Lower leg skin (tissue), 4 donors: ENCODE measurements at regions not wholly inside any gene's neighbourhood (a gene's known extent, or its start where the extent isn't known, plus 50 kb on each side); places are given as distances from the start of the nearest gene placed in this dataset.

Source experiments
- DNase-seq, 2 donors: peaks; one replicate each; pipeline ENCODE4 v3.0.0-alpha.2; 2019; ENCODE audit warnings: low spot score in 2 of 2
- H3K4me3 ChIP-seq: fragments of 200-600 bp; sonication (generic); 2 replicates; pipeline ENCODE4 v1.5.1; 2017; ENCODE audit warnings: mild to moderate bottlenecking, low read depth; ENCODE audit not compliant: poor library complexity, severe bottlenecking
- POLR2A ChIP-seq, 2 donors: fragments of 450-650 bp; IDR thresholded peaks; one replicate each; pipeline ENCODE4 v1.6.1; 2016 to 2017; ENCODE audit warnings: antibody characterized with exemption in 2 of 2, mild to moderate bottlenecking in 1 of 2, moderate library complexity in 1 of 2
- WGBS, 2 donors: methylation state at CpG; one replicate each; pipeline ENCODE4 v1.1.5; 2018; 5-methylcytosine and 5-hydroxymethylcytosine counted together
- intact Hi-C: fragments of 100-400 bp; cut with DNase I; formaldehyde crosslinking; loops from one replicate; pipeline ENCODE4 v1.15.0; 2023; ENCODE audit warnings: low total_unique reads
- TF ChIP-seq, protein P1 (sequence below), 3 donors: fragments of 450-650 bp; IDR thresholded peaks; one replicate each; pipeline ENCODE4 v1.5.1; 2016; ENCODE audit warnings: antibody characterized with exemption in 3 of 3, mild to moderate bottlenecking in 3 of 3, moderate library complexity in 2 of 3

DNA sequence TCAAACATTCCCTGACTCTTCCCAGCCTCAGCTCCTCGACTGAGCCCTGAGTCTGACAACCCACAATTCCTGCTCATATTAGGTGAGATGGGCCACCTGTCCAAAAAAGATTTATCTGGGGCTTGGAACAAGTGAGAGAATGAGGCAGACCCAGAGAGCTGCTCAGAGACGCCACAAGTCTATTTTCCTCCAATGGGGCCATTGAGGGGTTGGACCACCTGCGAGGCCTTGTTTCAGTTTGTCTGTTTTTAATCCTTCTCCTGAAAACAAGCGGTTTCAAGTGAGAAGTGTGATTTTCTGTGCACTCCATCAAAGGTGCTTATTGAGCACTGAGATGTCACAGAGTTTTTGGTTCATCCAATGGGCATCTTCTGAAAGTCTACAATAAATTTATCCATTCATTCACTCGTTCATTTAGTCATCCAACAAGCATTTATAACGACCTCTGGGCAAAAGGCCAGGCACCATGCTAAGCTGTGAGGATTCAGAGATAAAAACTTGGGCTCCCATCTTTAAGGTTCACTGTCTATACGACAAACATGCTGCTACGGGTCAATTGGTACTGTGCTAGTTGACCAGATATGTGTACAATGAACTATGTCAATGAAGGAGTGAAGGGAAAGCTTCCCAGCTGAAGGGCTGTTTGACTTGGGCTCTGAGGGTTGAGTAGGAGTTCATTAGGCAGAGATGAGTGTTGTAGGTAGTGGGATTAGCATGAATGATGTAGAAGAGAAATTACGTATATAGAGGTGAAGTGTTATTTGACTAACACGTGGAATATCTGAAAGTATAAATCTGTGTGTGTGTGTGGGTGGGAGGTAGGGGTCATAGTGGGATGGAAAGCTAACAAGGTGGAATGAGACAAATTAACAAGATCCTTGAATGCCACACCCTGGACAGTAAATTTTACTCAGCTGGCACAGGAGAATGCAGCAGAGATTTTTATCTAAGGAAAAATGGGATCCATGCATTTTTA lies 168.9 kb downstream of the MIAT start:
- WGBS, 2 donors = 73 to 78% methylated on average over 10 of the region's 10 CpGs
- TF ChIP-seq, protein P1, sequence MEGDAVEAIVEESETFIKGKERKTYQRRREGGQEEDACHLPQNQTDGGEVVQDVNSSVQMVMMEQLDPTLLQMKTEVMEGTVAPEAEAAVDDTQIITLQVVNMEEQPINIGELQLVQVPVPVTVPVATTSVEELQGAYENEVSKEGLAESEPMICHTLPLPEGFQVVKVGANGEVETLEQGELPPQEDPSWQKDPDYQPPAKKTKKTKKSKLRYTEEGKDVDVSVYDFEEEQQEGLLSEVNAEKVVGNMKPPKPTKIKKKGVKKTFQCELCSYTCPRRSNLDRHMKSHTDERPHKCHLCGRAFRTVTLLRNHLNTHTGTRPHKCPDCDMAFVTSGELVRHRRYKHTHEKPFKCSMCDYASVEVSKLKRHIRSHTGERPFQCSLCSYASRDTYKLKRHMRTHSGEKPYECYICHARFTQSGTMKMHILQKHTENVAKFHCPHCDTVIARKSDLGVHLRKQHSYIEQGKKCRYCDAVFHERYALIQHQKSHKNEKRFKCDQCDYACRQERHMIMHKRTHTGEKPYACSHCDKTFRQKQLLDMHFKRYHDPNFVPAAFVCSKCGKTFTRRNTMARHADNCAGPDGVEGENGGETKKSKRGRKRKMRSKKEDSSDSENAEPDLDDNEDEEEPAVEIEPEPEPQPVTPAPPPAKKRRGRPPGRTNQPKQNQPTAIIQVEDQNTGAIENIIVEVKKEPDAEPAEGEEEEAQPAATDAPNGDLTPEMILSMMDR (IDR thresholded peaks at IDR 0.05) = no peak
- TF ChIP-seq POLR2A (IDR thresholded peaks at IDR 0.05) = no peak
- intact Hi-C loops = no loop called here
- no peak overlapping the region for H3K4me3 ChIP-seq
- DNase-seq = no peak

DNA sequence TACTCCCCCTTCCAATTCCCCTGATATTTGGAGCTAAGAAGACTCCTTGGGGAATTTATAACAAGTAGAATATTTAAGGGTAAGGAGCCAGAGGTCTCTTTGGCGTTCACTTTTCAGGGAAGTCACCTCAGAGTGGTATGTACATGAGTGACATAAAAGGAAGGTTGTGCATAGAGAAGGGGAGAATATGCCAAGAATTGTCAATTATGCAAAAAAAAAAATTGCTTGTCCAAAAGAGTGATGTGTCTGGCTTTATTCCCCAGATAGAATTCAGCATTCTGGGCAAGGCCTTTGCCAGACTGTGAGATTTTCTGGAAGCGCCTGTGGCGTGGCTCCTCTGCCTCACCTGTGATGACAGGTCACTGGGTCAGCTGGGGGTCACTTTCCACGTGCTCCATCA lies 170.2 kb downstream of the MIAT start:
- no peak overlapping the region for H3K4me3 ChIP-seq
- intact Hi-C loops = no loop called here
- no peak for TF ChIP-seq POLR2A (IDR thresholded peaks at IDR 0.05)
- TF ChIP-seq, protein P1 (IDR thresholded peaks at IDR 0.05) = no peak
- WGBS, 2 donors = 64 to 65% methylated on average over 4 of the region's 4 CpGs
- DNase-seq = no peak

DNA sequence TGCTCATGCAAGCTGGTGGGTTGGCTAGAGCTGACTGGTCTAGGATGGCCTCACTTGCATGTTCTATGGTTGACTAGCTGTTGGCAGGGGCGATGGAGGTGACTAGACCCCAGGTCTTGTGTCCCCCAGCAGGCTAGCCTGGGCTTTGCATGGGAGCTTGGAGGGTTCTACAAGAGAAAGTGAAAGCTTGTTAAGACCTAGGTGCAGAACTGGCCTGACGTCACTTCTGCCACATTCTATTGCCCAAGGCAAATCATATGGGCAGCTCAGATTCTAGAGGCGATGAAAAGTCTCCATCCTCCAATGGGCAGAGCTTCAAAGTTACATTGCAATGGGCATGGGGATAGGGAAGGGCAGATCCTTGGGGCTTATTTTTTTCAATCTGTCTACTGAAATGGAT lies 170.9 kb downstream of the MIAT start:
- intact Hi-C loops = no loop called here

DNA sequence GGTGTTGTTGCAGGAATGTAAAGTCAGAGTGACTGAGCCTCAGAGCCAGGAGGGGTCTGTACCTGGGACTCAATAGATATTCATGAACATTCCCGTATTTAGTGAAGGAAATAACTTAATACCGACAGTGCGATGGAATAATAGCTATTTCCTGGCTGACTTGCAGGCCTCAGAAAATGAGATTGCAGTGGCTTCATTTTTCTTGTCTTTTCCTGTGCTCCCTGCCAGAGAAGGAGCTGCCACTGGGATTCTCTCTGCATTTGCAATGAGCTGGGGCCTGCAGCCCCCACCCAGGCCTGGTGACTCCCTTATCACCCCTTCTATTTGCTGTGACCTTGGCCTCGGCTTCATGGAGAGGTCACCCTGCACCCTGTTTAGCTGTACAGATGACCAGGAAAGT lies 173.4 kb downstream of the MIAT start:
- 82 to 86% methylated on average over 4 of the region's 4 CpGs for WGBS, 2 donors
- no peak overlapping the region for H3K4me3 ChIP-seq
- no peak for DNase-seq
- intact Hi-C loops = no loop called here
- TF ChIP-seq, protein P1 (IDR thresholded peaks at IDR 0.05) = no peak
- no peak for TF ChIP-seq POLR2A (IDR thresholded peaks at IDR 0.05)

More for the DNA sequence above, 170.9 kb downstream of the MIAT start:
- H3K4me3 ChIP-seq = no peak overlapping the region
- TF ChIP-seq, protein P1 (IDR thresholded peaks at IDR 0.05) = no peak
- no peak for TF ChIP-seq POLR2A (IDR thresholded peaks at IDR 0.05)
- 85 to 95% methylated on average over 3 of the region's 3 CpGs for WGBS, 2 donors
- no peak for DNase-seq

- intact Hi-C loops = no loop called here
- WGBS, 2 donors = 88% methylated on average over 6 of the region's 6 CpGs
- DNase-seq = no peak
- no peak overlapping the region for H3K4me3 ChIP-seq
- TF ChIP-seq, protein P1 (IDR thresholded peaks at IDR 0.05) = no peak
- TF ChIP-seq POLR2A (IDR thresholded peaks at IDR 0.05) = no peak
These were observed 177.6 kb downstream of the MIAT start for GRCh38 chr22:26835023-26835422.
